ENCODE measurements at regions not wholly inside any gene's neighbourhood (a gene's known extent, or its start where the extent isn't known, plus 50 kb on each side); places are given as distances from the start of the nearest gene placed in this dataset.

- no peak for TF ChIP-seq CTCF (IDR thresholded peaks at IDR 0.05)
- no peak for TF ChIP-seq ZFX (IDR thresholded peaks at IDR 0.05; ENCODE audit: borderline replicate concordance)
Observed at GRCh38 chr2:236717120-236717519, 147.5 kb downstream of the ACKR3 start.

Data from 22Rv1 (cell line).